Right lung (tissue), 2 donors: ENCODE measurements at regions not wholly inside any gene's neighbourhood (a gene's known extent, or its start where the extent isn't known, plus 50 kb on each side); places are given as distances from the start of the nearest gene placed in this dataset.

ENCODE experiments used
- DNase-seq, 2 donors: peaks; one replicate each; pipeline ENCODE4 v3.0.0-alpha.2; 2013

- DNase-seq = peak; percentile 34 to 47
Measured at GRCh38 chrX:7220121-7220520, 72.2 kb upstream of the PUDP start.

DNA sequence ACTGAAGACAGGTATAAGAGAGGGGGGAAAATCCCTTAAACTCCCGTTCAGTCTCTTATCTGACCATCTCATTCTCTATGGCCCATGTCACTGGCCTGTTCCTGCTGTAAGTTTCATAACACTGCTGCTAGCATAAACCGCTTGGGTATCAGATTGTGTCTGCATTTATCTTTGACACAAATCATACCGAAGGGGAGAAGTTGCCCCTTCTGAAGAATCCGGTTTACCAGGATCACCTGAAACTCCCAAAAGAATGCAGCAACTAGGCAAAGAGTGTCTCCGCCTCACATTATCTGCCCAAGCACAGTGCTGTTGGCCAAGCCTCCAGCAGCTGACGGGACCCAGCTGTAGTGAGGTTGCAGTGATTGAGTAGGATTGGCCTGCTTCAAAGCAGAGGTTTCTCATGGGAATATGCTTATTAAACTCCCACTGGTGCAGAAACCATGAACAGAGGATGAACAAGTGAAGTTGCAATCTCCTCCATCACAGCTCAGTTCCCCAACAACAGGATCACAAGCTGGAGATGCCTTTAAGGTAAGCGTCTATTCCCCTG lies 71.3 kb upstream of the PUDP start:
- peak; percentile 2 to 16 for DNase-seq

GRCh38 chrX:7218321-7219152 lies 70.6 kb upstream of the PUDP start:
- DNase-seq = no peak

GRCh38 chrX:7216981-7217587 lies 69.1 kb upstream of the PUDP start:
- no peak for DNase-seq

GRCh38 chrX:7215842-7216241 lies 67.9 kb upstream of the PUDP start:
- DNase-seq = no peak

DNA sequence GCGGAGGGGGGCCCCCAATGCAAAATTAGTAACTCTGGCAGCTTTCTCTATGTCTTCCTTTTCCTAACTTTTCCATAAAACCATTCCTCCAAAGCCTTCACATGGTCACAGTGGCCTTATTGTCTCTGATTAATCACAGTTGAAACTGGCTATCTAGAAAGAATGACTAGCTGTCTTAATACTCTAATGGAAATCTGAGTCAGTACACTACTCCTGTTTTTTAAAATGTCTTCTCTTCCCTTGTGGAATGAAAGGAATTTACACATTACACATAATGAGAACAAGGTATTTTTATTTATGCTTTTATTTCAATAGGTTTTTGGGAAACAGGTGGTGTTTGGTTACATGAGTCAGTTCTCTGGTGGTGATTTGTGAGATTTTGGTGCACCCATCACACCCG lies 66.3 kb upstream of the PUDP start:
- no peak for DNase-seq

DNA sequence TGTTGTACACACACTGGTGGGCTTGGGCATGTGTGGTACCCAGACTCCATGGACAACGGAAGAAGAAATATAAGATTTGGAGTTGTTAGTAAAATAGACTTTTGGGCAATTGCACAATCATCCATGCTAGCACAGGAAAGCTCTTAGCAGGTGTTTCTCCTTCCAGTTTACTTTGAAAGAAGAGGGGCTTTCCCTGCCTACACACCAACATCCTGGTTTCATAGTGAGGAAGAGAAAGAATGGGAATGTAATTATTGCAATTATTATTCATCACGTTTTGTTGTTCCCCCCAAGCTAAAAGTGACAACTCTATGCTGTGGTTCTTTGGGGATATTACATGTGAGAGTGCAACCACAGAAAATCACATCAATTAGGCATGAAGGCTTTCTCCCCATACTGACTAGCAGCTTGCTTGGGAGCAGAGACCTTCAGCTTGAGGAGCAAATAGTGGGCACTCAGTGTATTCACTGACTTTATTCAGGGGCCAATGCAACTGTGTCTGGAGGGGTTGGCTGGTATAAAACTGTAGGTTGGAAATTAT lies 57.2 kb upstream of the PUDP start:
- no peak for DNase-seq

- DNase-seq = no peak
Measured at GRCh38 chrX:7204619-7205018, 56.7 kb upstream of the PUDP start.

- DNase-seq = no peak
Measured at GRCh38 chrX:7202206-7202605, 54.3 kb upstream of the PUDP start.

DNA sequence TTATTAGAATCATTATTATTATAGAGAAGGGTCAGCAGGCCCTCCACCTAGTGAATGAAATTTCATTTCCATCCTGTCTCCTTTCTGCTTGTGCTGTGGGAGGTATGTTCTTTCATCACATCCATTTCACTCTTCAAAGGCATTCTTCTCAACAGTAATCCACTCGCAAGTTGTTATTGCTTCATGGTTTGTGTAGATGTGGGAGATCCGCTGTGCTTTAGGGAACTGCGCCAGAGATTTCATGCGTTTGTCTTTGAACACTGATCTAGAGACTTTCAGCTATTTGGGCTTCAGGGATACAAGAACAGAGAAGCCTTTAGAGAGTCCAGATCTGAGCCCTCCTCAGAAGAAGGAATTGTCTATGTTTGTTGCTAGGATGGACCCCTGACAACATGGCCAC lies 53.5 kb upstream of the PUDP start:
- peak in 1 of 2 donors; percentile 2 for DNase-seq

- DNase-seq = no peak
Measured at GRCh38 chrX:7198499-7198898, 50.5 kb upstream of the PUDP start.
